HG02798 (cell line): ENCODE measurements at regions not wholly inside any gene's neighbourhood (a gene's known extent, or its start where the extent isn't known, plus 50 kb on each side); places are given as distances from the start of the nearest gene placed in this dataset.
"Not testable (repeated sequence)": the region's sequence is repeated elsewhere in the genome, so short reads cannot be mapped to it uniquely, and the experiment has no call there.

Experiments
- ATAC-seq: cut with Tn5 transposase; IDR thresholded peaks from one replicate; pipeline ENCODE4 v1.9.1; 2021; ENCODE audit warnings: mild to moderate bottlenecking; ENCODE audit not compliant: unreplicated experiment, poor library complexity

DNA sequence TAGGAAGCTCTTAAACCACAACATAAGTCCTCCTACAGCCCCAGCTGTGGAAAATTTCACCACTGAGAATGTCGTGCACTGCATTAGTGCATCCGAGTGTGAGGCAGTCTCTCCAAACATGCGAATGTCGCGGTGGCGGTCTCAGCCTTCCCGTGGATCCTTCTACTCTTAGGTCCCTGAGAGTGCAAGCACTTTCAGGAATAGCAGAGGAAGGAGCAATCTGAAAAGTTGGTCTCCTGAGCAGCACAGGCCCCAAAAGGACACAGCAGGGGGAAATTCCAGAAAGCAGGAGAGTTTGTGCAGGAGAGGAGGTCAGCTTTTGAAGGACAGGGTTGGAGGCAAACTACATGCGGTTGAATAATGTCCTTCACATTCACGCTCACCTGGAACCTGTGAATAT is 440.5 kb upstream of the SMIM21 start:
- no peak for ATAC-seq

DNA sequence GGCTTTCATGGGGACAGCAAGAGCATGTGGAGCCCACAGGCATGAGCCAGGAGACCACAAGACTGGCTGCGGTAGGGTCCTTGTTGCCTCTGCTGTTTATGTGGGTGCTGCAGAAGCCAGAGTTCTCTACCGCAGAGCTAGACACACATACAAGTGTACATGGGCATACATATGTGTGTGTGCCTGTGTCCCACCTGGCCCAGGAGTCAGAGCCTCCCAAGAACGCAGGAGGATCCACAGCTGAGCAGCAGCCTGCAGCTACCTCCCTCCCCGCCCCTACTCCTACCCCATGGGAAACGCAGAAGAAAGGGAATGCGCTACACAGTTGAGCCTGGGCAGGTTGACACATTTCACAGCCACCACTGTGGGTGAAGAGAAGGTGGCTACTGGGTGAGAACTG is 438.1 kb upstream of the SMIM21 start:
- no peak for ATAC-seq

DNA sequence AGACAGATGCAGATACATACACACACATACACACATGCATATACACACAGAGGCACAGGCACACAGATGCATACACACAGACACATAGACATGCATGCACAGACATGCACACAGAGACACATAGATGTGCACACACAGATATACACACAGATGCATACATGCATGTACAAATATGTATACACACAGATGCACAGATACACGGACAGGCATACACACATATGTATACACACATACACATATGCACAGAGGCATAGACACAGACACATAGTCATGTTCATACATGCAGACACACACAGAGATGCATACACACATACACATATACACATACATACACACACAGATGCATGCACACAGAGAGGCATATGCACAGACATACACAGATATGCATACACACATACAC is 437.3 kb upstream of the SMIM21 start:
- ATAC-seq: no peak

DNA sequence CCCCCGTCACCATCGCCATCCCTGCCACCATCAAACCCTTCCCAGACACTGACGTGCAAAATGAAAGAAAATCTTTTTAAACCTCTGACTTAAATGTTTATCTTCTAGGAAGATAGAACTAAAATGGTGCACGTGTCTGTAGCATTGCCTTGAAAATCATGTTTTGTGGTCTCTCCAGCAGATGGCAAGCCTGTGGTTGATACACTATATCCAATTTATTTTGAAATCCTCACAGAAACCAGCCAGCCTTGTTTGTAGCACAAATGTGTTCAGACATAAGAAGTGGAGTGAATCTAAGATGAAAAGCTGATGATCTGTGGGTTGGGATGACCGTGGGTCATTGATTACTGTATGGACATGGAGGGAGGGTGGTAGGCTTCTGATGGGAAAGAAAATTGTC is 436.2 kb upstream of the SMIM21 start:
- ATAC-seq: no peak

DNA sequence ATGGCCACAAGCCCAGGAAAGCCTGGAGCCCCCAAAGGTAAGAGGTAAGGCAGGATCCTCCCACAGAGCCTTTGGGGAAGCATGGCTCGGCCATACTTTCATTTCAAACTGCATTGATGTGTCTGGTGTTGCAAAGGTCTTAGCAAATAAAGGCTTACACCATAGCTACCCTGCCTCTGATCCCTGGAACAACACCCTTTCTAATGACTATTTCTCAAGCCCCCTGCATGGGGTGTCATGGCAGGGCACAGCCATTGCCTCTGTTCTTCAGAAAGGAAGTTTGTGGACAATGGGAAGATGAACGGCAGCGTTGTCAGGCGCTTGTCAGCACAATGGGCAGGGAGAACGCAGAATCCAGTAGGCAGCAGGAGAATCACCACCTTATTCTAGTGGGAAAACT is 435.0 kb upstream of the SMIM21 start:
- ATAC-seq: no peak

DNA sequence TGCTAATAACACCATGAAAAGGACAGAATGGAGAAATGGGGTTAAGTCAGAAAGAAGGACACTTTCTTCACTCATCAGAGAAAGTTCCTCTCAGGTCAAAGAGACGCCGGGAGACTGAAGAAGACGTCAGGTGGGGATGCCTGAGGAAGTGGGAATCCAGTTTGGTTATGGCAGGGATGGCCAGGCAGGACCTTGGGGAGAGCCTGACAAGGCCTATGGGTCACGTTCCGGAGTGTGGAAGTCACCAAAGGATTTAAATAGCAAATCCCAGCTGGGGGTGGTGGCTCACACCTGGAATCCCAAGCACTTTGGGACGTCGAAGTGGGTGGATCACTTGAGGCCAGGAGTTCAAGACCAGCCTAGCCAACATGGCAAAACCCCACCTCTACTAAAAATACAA is 432.7 kb upstream of the SMIM21 start:
- ATAC-seq: no peak

DNA sequence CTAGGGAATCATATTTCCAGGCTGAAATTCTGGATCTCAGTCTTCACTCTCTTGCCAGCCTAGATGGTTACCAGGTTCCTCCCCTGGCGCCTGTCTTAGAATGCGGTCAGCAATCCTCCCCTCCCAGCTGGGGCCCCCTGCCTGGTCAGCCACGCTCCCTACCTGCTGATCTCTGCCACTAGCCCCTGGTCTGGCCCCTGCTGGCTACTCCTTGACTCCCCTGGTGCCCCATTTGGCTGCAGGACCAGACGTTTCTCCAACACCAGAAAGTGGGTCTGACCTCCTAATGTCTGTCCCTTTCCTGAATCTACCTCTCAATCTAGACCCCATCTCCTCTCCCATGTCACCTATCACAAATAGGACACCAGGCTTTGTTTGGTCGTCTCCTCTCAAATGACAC is 432.0 kb upstream of the SMIM21 start:
- ATAC-seq: no peak

DNA sequence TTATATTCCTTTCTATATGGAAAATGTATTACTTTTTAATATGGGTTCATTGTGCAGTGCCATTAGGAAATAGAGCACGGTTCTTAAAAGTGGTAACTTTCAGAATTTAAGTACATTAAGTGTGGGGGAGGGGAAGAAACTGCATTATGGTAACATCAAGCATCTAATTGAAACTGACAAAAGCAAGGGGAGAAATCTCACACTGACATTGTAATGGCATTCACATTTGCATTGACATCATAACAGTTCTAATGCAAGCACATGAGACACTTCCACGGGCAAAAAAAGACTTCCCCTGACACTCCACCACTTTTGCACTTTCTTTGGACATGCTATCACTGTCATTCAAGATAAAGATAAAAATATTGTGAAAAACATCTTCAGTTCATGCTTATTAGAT is 431.3 kb upstream of the SMIM21 start:
- ATAC-seq: no peak

DNA sequence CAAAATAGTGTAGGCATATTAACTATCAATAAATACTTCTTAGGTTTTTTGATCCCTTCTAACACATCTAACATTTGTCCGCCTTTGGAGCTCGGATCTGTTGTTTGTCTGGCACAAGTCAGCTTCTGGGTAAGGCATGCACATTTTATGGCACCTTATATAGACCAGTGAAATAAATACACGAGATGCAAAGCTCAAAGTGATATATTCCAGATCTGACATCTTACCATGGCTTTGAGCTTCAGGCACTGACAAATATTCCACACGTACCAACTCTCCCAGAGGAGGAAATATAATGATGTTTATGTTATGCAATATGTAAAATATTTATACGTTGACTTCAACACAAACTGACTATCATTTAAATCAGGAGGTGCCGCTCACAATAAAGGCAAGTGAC is 430.1 kb upstream of the SMIM21 start:
- no peak for ATAC-seq

DNA sequence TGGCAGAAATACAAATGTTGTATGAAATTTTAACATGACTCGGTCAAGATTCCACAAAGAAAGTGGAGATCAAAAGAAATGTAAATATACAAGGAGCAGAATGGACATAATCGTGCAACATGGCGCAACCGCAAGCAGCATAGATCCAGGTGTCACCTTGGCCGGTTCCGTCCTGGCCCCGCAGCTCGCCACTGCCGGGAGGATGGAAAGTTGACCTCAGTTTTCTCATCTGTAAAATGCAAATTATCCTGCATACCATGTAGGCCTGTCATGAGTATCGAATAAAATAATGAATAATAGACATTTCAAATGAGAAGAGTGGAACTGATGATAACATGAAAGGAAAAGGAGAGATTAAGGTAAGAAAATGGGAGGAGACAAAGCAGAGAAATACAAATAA is 427.3 kb upstream of the SMIM21 start:
- ATAC-seq: no peak

DNA sequence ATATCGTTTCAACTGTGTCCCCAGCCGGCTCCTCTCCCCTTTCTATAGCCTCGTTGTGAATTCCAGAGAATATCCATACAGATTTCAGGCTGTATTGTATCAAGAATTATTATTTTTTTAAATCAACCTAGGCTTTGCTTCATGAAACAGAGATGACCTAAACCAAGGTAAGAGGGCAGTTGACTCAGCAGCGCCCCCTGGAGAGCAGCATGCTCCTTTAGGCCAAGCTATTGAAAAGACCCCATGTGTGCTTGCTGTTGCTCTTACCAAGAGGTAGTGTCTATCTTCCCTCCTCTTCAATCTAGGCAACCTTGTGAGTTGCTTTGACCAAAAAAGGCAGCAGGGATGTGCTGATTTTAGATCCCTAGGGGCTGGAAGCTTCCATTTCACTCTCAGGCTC is 426.7 kb upstream of the SMIM21 start:
- ATAC-seq: no peak

DNA sequence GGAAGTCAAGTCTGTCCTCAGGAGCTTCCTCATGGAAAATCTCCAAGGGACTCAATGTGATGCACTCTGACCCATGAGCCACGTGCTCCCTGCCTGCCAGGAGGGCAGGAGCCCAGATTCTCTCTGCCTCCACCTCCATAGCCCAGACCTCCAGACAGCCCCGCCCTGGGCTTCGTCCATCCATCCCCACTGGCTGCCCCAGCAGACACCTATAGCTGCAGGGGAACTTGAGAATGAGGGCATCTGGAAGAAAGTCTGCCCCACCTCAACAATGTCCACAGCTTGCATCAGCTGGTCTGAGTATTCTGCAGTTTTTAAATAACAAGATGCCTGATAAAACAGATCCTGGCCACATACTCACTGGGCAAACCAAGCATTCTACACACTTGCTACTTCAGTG is 418.8 kb upstream of the SMIM21 start:
- ATAC-seq: no peak

DNA sequence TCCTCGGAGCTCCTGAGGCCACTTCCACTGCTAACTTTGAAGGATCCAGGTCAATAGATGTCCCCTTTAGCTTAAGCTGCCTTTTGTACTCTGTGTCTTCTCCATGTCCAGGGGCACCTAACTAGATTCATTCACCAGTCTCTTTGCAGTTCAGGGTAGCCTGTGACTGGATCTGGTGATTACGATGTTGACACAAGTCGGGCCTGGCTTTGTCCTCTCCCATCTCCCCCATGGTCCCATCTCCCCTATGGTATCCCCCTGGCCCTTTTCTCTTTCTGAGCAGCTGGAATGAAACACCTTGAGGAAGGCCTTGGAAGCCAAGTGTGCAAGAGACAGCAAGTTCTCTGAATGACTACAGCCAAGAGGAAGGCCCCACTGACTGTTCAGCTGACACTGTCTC is 417.9 kb upstream of the SMIM21 start:
- no peak for ATAC-seq

DNA sequence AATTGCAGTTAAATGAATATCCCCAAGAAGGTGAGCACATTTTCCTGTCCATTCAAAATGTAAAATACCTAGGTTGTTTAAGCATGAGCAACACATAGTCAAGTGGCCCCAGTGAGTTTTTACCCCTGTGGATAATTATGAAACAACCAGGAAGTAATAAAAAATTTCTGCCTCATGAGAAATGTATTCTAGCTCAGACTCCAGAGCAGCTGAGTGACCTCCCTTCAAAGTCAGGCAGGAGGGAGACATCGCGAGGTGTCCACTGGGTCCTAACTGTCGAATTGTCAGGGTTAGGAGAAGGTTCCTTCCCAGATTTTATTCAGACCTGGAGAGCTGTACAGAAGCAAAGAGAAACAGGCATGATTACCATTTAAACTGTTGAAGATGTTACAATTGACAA is 416.6 kb upstream of the SMIM21 start:
- ATAC-seq: no peak

DNA sequence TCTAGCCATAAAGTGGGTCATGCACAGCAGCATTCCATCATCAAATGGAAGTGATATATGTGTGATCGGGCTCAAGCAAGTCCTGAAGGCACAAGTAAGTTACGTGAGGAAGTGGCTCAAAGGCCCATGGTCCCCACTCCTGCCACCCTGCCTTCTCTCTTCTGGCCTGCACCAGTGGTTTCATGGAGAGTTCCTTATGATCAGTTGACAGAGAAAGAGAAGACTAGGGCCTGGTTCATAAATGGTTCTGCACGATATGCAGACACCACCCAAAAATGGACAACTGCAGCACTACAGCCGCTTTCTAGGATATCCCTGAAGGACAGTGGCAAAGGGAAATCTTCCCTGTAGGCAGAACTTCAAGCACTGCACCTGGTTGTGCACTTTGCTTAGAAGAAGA is 412.6 kb upstream of the SMIM21 start:
- ATAC-seq: no peak

DNA sequence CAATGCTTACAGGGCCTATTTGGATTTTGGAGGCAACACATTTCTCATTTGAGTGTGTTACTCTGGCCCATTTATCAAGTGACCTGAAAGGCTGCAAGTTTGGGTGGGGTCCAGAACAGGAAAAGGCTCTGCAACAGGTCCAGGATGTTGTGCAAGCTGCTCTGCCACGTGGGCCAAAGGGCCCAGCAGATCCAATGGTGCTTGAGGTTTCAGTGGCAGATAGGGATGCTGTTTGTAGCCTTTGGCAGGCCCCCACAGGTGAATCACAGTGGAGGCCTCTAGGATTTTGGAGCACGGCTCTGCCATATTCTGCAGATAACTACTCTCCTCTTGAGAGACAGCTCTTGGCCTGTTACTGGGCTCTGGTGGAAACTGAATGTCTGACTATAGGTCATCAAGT is 412.2 kb upstream of the SMIM21 start:
- not testable (repeated sequence) for ATAC-seq

DNA sequence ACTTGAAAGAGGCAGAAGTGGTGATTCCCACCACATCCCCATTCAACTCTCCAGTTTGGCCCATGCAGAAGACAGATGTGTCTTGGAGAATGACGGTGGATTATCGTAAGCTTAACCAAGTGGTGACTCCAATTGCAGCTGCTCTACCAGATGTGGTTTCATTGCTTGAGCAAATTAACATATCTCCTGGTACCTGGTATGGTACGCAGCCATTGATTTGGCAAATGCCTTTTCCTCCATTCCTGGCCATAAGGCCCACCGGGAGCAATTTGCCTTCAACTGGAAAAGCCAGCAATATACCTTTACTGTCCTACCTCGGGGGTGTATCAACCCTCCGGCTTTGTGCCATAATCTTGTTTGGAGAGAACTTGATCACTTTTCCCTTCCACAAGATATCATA is 411.5 kb upstream of the SMIM21 start:
- no peak for ATAC-seq

DNA sequence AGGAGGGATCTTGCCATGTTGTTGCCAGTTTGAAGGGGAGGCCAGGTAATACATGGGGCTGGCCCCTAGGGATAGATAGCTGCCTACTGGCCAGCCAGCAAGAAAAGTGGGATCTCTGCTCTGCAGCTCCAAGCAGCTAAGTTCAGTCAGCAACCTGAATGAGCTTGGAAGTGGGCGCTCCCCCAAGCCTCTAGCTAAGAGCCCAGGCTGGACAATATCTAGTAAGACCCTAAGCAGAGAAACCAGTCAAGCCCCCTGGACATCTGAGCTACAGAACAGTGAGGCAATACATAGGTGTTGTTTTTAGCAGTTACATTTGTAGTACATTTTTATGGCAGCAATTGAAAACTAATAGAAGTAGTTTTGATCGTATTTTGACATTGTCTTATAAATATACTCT is 409.8 kb upstream of the SMIM21 start:
- ATAC-seq: no peak

DNA sequence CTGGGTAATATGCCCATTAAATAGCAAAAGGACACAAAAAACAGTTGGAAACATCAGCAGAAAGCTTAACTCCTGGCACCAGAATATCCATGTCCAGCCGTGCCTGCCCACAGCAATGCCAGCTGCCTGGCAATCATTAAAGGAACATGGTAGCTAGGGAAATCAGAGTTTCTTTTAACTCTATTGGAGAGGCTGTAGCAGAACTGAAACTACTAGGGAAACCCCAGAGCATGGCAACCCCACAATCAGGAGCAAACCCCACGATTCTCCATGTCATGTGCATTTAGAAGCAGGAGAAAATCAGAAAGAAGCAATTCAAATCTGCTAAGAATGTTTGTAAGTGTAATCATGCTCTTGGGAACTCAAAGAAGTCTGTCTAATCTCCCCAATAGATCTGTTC is 409.0 kb upstream of the SMIM21 start:
- no peak for ATAC-seq

DNA sequence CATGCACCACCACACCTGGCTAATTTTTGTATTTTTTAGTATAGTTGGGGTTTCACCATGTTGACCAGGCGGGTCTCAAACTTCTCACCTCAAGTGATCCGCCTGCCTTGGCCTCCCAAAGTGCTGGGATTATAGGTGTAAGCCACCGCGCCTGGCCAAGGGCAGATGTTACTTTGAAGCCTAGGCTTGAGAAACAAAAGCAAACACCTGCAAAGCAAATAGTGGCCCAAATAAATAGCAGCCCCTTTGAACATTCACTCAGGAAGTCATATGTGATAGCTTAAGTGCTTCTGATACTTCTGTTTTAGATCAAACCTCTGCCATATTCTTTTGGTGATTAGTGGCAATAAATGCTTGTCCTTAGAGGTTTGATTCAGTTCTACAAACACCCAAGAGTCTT is 404.5 kb upstream of the SMIM21 start:
- no peak for ATAC-seq

DNA sequence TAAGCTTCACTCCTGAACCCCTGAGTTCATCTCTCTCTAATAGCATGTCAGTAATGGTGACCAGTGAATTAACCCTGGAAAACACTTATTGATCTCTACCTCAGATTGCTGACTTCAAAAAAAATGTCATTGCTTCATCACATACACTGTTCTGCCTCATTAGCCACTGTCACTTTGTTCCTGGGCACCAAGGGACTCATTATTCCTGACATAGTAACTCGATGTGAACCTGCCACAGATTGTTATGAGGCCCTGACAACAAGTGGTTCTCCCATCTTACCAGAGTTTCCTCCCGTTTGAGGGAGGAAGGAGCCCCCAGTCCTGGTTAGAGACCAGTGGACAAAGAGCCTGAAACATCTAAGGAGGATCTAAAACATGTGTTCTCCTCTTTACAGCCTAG is 403.3 kb upstream of the SMIM21 start:
- no peak for ATAC-seq

DNA sequence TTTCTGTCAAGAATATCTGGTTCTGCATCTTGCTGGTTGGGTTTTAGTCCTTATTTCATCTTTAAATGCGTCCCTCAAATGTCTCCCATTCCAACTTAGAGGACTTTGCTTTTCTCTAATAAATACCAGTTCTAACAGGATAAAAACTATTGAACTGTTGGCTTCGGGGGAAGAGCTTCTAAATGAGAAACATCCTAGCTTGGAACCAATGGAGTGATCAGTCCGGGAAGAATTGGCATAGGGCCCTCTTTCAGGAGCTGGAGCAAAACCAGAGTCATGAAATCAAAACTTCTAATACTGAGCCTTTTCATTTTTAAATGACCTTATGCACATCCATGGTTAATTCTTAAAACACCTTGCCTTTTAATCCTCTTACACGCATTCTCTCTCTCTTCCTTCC is 401.6 kb upstream of the SMIM21 start:
- ATAC-seq: no peak

DNA sequence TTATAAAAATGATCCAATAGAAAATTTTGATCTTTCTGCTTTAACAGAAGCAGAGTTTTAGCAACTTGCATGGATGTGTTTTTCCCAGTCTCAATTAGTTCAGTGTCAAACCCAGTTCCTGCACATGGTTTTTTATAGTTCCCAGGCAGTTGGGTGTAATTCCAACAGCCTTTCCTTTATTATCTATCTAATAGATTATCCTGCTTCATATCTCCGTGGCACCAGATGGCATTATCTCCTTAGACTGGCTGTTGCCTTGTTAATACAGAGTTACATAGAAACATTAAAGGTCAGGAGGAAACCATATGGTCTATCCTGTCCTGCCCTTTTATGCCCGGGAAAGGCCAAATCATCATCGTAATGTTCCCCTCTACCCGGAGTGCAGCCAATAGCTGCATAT is 400.9 kb upstream of the SMIM21 start:
- no peak for ATAC-seq
